GM21717 (cell line): ENCODE measurements at regions not wholly inside any gene's neighbourhood (a gene's known extent, or its start where the extent isn't known, plus 50 kb on each side); places are given as distances from the start of the nearest gene placed in this dataset.
A peak's percentile ranks its signal among the peaks of the same experiment; 100 is the strongest.

Experiments used
- ATAC-seq: cut with Tn5 transposase; IDR thresholded peaks from one replicate; pipeline ENCODE4 v1.9.1; 2021; ENCODE audit warnings: mild to moderate bottlenecking, moderate library complexity; ENCODE audit not compliant: unreplicated experiment

GRCh38 chr3:102206511-102207031, 228.2 kb upstream of the ZPLD1 start:
- ATAC-seq = no peak

GRCh38 chr3:102207151-102207571, 227.7 kb upstream of the ZPLD1 start:
- no peak for ATAC-seq

- no peak for ATAC-seq
Observed at GRCh38 chr3:102215166-102215565, 219.6 kb upstream of the ZPLD1 start.

DNA sequence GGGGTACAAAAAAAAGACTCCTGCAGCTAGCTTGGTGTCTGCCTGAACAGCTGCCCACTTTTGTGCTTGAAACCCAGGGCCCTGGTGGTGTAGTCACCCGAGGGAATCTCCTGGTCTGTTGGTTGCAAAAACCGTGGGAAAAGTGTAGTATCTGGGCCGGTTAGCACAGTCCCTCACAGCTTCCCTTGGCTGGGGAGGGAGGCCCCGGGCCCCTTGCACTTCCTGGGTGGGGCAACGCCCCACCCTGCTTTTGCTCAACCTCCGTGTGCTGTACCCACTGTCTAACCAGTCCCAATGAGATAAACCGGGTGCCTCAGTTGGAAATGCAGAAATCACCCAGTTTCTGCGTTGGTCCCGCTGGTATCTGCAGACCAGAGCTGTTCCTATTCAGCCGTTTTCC, 211.7 kb upstream of the ZPLD1 start:
- no peak for ATAC-seq

DNA sequence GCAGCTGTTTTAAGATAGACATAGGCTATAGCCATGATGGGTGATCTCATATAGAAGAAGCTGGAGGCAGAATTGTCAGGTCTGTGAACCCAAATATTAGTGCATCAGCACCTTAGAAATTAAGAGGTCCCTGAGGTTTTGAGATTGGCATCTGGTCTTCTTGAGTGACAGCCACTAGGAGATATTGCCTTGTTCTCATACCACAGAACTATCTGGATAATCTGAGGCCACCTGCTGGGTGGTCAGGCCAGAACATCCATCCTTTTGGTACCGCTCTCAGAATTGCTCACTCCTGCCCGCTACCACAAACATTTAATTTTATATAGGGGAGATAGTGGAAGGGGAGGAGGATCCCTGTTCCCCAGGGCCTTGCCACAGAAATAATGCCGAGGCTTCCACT, 210.6 kb upstream of the ZPLD1 start:
- no peak for ATAC-seq

DNA sequence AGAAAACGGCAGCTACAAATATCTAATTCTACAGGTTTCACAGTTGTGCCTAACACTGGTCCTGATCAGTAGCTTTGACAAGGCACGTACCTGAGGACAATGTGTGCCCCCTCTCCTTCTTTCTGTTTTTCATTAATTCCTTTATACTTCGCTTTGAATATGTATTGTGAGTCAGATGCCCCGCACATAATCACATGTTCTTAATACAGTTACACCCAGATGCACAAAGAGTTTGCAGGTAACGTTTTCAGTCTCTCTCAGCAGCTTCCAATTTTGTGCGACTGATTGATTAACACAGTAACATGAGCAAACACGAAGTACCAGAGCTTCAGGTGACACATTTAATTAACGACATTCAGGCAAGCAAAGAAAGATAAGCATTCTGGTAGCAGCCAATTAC, 209.8 kb upstream of the ZPLD1 start:
- no peak for ATAC-seq

GRCh38 chr3:102225407-102226132, 209.2 kb upstream of the ZPLD1 start:
- peak; percentile 62 for ATAC-seq

DNA sequence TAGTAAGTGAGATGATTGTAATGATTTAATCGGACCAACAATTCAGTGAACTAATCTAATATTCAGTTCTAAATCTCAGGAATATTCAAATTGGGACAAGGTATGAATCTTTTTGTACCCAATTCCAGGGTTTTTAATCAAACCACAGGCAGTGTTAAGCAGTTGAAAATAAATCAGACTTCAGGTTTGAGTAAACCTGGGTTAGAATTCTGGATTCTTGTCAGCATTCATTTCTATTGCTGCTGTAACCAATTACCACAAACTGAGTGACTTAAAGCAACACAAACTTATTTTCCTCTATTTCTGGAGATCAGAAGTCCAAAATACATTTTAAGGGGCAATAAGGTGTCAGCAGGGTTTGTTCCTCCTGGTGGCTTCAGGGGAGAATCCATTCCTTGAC, 208.4 kb upstream of the ZPLD1 start:
- no peak for ATAC-seq

DNA sequence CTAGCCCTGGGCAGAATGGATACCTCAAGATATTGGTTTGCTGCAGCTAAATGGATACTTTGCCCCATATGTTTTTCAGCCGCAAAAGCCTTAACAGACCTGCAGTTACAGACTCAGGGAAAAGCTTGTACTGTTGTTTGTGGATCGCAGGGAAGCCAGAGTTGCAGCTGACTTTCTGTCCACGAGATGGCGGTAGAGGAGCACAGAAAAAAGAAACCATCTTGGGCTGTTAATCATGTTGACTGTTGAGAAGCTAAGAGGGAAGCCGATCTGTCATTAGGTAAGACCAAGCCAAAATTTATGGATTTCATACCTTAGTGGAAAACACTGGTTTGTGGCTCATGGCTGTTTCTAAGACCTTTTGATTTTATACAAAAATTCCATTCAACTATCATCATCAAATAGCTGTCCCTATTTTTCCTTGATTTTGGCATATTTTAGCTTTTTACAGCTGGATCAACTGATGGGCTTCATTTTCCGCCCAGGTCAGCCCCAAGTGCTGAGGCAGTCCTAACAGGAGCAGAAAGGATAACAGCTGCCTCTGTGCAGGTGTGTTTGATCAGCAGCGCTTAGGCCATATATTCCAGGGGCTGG, 205.7 kb upstream of the ZPLD1 start:
- peak; percentile 59 for ATAC-seq

- ATAC-seq = no peak
Observed at GRCh38 chr3:102230057-102230456, 204.8 kb upstream of the ZPLD1 start.

GRCh38 chr3:102233881-102234280, 200.9 kb upstream of the ZPLD1 start:
- peak; percentile 90 for ATAC-seq

DNA sequence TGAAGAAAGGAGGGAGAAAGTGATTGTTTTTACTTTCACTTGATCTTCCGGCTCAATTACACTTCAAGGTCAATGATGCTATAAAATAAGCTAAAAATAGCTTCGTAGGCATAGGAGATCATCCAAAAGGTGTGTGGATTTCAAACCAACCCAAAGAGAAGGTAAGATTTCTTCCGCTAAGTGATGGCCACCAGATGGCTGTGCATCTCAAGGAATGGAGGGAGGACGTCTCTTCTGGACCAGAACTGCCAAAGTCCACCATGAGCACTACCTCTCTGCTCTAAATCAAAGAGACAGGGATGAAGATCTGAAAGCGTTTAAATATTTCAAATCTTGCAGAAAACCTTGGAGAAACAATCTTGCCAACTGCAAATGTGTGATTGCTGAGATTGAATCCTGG, 199.1 kb upstream of the ZPLD1 start:
- ATAC-seq = no peak

DNA sequence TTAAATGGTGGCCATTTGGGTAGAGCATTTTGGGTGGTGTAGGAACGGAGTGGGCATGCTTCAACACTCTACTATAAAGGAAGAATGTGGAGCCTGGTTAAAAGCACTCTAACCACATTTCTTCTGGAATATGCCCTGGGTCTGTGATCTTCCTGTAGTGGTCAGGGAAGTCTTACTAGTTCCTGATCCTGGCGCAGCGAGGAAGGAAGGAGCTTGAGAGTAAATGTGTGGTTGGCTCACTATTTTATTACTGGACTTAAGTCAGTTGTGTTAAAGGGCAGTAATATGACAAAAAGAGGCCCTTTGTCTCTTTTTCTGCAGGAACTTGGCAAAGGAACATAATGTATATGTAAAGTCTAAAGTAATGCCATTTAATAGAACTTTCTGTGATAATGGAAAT, 197.6 kb upstream of the ZPLD1 start:
- no peak for ATAC-seq

- no peak for ATAC-seq
Observed at GRCh38 chr3:102237838-102238237, 197.0 kb upstream of the ZPLD1 start.

DNA sequence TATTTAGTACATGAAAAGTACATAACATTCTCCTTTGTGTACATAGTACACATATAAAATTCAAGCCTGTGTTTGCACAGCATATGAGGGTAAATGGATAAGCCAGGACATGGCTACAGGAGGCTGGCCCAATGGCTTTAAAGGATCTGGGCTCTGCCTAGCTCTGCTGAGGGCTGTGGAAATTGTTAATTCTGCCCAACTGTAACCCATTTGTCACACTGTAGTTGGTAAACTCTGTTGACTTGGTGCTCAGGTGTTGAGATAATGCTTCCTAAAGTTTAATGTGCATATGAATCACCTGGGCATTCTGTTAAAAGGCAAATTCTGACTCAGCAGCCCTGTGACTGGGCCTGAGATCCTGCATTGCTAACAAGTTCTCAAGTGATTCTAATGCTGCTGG, 196.5 kb upstream of the ZPLD1 start:
- ATAC-seq = no peak

DNA sequence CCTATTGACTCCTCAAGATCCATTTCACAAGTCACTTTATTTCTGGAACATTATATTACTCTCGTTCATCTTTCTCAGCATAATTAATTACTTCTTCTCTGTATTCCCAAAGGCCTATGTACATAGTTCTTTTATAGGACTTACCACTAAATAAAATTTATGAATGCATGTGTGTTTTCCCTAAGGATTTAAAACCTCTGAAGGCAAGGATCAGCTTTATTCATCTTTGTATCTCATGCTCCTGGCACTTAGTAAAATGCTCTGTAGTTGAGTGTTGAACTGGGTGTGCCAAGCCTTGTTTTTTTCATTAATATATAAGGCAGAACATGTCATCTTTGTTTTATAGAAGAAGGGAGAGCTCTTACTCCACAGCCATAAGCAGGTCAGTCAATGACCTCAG, 194.1 kb upstream of the ZPLD1 start:
- no peak for ATAC-seq

DNA sequence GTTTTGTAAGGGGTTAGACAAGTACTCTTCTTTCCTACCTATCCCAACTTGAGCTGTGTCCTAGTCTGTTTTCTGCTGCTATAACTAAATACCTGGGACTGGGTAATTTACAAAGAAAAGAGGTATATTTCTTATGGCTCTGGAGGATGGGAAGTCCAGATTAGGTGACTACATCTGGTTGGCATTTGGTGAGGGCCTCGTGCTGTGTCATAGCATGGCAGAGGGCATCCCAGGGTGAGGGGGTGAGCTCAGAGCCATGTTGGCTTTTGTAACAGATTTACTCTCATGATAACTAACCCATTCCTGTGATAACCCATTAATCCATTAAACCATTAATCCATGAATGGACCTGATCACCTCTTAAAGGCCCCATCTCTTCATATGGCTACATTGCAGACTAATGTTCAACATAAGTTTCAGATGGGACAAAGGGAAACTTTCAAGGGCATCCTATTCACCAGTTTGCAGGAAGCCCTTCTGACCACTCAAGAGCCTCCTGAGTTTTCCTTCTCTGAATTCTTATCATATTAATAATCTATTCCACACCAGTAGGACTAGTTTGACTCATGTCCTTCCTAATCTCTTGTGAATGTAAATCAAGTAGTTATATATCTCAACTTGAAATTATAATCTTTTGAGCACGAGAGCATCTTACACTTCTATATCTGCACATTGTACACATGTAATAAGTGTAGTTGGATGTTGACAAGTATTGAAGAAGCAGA, 185.7 kb upstream of the ZPLD1 start:
- no peak for ATAC-seq

DNA sequence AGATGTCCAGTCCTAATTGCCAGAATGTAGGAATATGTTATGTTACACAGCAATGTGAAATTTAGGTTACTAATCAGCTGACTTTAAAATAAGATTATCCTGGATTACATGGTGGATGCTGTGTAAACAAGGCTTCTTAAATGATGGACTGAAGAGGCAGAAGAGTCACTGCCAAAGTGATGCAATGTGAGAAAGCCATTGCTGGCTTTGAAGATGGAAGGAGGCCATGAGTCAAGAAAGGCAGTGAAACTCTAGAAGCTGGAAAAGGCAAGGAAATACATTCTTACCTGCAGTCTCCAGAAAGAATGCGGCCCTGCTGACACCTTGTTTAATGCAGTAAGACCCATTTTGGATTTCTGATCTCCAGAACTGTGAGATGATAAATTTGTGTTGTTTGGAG, 179.1 kb upstream of the ZPLD1 start:
- no peak for ATAC-seq

- ATAC-seq = peak; percentile 90
Observed at GRCh38 chr3:102258666-102259227, 176.1 kb upstream of the ZPLD1 start.

- ATAC-seq = no peak
Observed at GRCh38 chr3:102259663-102260062, 175.2 kb upstream of the ZPLD1 start.

DNA sequence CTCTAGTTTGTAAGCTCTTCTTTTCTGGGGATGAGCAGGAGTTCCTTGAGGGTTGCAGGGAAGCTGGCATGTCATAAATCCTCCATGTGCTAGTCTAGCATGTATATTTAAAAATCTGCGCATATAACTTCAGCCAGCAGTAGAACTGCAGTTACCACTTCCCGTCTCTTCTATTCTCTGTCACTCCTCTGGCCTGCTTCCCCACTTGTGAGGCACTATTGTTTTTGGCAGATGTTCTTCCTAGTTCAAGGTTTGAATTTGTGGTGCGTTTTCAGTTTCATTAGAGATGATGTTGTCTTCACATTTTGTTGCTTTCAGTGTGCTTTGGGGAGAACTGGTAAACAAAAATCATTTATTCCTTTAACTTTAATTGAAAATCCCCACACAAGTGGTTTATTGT, 169.1 kb upstream of the ZPLD1 start:
- ATAC-seq = peak; percentile 84

GRCh38 chr3:102269406-102269805, 165.4 kb upstream of the ZPLD1 start:
- no peak for ATAC-seq
